Adrenal gland (tissue), 5 donors: ENCODE measurements at regions not wholly inside any gene's neighbourhood (a gene's known extent, or its start where the extent isn't known, plus 50 kb on each side); places are given as distances from the start of the nearest gene placed in this dataset.

Experiments
- POLR2A ChIP-seq, 2 donors: fragments of 450-650 bp; IDR thresholded peaks; one replicate each; pipeline ENCODE4 v1.6.1; 2017; ENCODE audit warnings: antibody characterized with exemption in 2 of 2, mild to moderate bottlenecking in 2 of 2, moderate library complexity in 1 of 2
- TF ChIP-seq, protein P1 (sequence below), 6 experiments: fragments of 450-650 bp in 4 of 6; fragments of 200-600 bp in 2 of 6; sonication (generic) in 1 of 6; IDR thresholded peaks; 1 replicate in 5 of 6; 2 replicates in 1 of 6; pipeline versions ENCODE4 v1.5.1 to v1.8.0; 2016 to 2021; ENCODE audit warnings: antibody characterized with exemption in 6 of 6, mild to moderate bottlenecking in 2 of 6, moderate library complexity in 1 of 6
- donor health status: DM: no; HTN: no; CAD: no.

DNA sequence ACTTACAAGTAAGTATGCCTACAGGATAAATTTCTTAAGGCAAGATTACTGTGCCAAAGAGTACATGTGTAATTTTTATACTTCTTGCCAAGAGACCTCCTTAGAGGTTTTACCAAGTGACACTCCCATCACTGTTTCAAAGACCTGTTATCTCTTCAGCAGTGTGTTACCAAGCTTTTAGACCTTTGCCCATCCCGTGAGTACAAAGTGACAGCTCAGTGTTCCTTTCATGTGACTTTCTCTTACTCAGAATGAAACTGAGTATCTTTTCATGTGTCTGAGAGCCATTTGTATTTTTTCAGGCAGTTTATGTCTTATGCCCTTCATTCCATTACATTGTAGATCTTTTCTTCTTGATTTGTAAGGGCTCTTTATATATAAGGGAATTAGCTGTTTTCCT, 287.5 kb upstream of the SALL3 start:
- no peak for TF ChIP-seq POLR2A (IDR thresholded peaks at IDR 0.05)
- TF ChIP-seq, protein P1, sequence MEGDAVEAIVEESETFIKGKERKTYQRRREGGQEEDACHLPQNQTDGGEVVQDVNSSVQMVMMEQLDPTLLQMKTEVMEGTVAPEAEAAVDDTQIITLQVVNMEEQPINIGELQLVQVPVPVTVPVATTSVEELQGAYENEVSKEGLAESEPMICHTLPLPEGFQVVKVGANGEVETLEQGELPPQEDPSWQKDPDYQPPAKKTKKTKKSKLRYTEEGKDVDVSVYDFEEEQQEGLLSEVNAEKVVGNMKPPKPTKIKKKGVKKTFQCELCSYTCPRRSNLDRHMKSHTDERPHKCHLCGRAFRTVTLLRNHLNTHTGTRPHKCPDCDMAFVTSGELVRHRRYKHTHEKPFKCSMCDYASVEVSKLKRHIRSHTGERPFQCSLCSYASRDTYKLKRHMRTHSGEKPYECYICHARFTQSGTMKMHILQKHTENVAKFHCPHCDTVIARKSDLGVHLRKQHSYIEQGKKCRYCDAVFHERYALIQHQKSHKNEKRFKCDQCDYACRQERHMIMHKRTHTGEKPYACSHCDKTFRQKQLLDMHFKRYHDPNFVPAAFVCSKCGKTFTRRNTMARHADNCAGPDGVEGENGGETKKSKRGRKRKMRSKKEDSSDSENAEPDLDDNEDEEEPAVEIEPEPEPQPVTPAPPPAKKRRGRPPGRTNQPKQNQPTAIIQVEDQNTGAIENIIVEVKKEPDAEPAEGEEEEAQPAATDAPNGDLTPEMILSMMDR (IDR thresholded peaks at IDR 0.05): no peak
